ENCODE measurements at regions not wholly inside any gene's neighbourhood (a gene's known extent, or its start where the extent isn't known, plus 50 kb on each side); places are given as distances from the start of the nearest gene placed in this dataset.

DNA sequence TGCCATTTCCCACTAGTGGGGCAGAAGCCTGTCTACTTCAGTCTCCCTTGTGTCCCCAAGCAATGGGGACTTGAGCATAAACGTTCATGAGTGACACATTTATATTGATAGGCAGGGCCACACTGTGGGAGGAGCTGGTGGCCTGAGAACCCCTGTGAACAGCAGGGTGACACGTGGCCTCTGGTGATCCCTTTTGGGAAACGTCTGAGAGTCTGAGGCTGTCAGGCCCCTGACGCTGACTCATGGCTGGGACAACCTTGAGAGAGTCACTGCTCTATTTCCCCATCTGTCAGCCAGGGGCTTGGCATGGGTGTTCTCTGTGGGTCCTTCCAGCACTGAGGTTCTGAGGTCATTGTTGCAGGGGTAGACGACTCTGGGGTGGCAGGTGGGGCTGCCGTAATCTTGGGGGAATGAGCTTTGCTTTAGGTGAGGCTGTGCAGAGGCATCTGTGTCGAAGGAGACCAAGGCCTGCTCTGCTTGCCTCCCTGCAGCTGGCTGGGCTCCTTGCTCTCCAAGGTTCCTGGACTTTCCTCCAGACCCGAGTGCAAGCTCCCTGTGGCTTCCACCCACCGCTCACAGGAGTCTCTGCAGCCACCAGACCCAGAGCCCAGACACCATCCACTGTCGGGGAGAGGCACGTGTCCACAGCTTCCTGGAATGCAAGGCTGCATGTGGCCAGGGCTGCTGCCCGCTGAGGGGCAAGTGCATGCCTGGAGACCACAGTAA lies 54.7 kb downstream of the SMIM38 start:
- Histone ChIP-seq H3K9me2 (ENCODE audit: insufficient read depth) (no peaks in the 10 kb centered on the region), H3K4me2 (ENCODE audit: low read length) (0 out of 2 replicates have a peak overlapping the region, but pooled peaks have one; percentile 8), H3K27ac (ENCODE audit: low read depth, low read length) (no peak overlapping the region), H2AFZ (ENCODE audit: low read depth, low read length, poor library complexity, severe bottlenecking) (no peak overlapping the region), H3K27me3 (ENCODE audit: insufficient read depth, low read length) (no peaks in the 10 kb centered on the region), H3K36me3 (ENCODE audit: control insufficient read depth in 1 of 2, insufficient read depth in 2 of 2, low read length in 2 of 2) (no peaks in the 10 kb centered on the region), H3K79me2 (ENCODE audit: insufficient read depth, low read length) (no peaks in the 10 kb centered on the region), H3K9ac (ENCODE audit: low read length) (no peak overlapping the region), H3K4me1 (ENCODE audit: control insufficient read depth in 1 of 2, insufficient read depth in 2 of 2, low read length in 2 of 2) (peaks cover 0 to 17% of the 10 kb centered on the region in 2 experiments; a peak in 2 of 4 replicates), H3K9me3 (ENCODE audit: control insufficient read depth in 1 of 2, insufficient read depth in 1 of 2, low read depth in 1 of 2, low read length in 2 of 2) (no peaks in the 10 kb centered on the region), H4K20me1 (ENCODE audit: insufficient read depth) (no peaks in the 10 kb centered on the region), H3K4me3 (replicated peaks in 1 of 2; ENCODE audit: low read depth in 1 of 2, low read length in 2 of 2) (no peak overlapping the region)
- intact Hi-C loops (cut with micrococcal nuclease), result no loop called here
- TF ChIP-seq RAD21 (IDR thresholded peaks at IDR 0.05; ENCODE audit: low read depth) (no peak), POLR2A (IDR thresholded peaks at IDR 0.05; ENCODE audit: borderline replicate concordance, extremely low read depth, insufficient read depth, insufficient read length) (no peak), FOSL1 (IDR thresholded peaks at IDR 0.05; ENCODE audit: low read depth) (no peak), CBX3 (IDR thresholded peaks at IDR 0.05; ENCODE audit: low read depth) (no peak), ZFX (IDR thresholded peaks at IDR 0.05) (no peak), SP1 (IDR thresholded peaks at IDR 0.05; ENCODE audit: low read depth) (no peak), ZNF274 (IDR thresholded peaks at IDR 0.05; ENCODE audit: low read depth, low read length) (no peak), EZH2 (IDR thresholded peaks at IDR 0.05) (no peak), SRF (IDR thresholded peaks at IDR 0.05; ENCODE audit: low read depth) (no peak), POLR2AphosphoS5 (IDR thresholded peaks at IDR 0.05; ENCODE audit: low read depth, low read length) (no peak), ELF1 (IDR thresholded peaks at IDR 0.05; ENCODE audit: borderline replicate concordance, low read depth) (no peak), YY1 (IDR thresholded peaks at IDR 0.05; ENCODE audit: extremely low read depth, insufficient replicate concordance, low read depth, low read length) (no peak), CEBPB (IDR thresholded peaks at IDR 0.05; ENCODE audit: low read depth) (no peak), TCF7L2 (IDR thresholded peaks at IDR 0.05; ENCODE audit: borderline replicate concordance, extremely low read depth, insufficient read depth, insufficient read length) (no peak), JUND (IDR thresholded peaks at IDR 0.05) (no peak)
- TF ChIP-seq, protein P1, sequence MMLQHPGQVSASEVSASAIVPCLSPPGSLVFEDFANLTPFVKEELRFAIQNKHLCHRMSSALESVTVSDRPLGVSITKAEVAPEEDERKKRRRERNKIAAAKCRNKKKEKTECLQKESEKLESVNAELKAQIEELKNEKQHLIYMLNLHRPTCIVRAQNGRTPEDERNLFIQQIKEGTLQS (IDR thresholded peaks at IDR 0.05), result no peak
- TF ChIP-seq, protein P2, sequence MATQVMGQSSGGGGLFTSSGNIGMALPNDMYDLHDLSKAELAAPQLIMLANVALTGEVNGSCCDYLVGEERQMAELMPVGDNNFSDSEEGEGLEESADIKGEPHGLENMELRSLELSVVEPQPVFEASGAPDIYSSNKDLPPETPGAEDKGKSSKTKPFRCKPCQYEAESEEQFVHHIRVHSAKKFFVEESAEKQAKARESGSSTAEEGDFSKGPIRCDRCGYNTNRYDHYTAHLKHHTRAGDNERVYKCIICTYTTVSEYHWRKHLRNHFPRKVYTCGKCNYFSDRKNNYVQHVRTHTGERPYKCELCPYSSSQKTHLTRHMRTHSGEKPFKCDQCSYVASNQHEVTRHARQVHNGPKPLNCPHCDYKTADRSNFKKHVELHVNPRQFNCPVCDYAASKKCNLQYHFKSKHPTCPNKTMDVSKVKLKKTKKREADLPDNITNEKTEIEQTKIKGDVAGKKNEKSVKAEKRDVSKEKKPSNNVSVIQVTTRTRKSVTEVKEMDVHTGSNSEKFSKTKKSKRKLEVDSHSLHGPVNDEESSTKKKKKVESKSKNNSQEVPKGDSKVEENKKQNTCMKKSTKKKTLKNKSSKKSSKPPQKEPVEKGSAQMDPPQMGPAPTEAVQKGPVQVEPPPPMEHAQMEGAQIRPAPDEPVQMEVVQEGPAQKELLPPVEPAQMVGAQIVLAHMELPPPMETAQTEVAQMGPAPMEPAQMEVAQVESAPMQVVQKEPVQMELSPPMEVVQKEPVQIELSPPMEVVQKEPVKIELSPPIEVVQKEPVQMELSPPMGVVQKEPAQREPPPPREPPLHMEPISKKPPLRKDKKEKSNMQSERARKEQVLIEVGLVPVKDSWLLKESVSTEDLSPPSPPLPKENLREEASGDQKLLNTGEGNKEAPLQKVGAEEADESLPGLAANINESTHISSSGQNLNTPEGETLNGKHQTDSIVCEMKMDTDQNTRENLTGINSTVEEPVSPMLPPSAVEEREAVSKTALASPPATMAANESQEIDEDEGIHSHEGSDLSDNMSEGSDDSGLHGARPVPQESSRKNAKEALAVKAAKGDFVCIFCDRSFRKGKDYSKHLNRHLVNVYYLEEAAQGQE (IDR thresholded peaks at IDR 0.05; ENCODE audit: low read depth), result no peak
- TF ChIP-seq, protein P3, sequence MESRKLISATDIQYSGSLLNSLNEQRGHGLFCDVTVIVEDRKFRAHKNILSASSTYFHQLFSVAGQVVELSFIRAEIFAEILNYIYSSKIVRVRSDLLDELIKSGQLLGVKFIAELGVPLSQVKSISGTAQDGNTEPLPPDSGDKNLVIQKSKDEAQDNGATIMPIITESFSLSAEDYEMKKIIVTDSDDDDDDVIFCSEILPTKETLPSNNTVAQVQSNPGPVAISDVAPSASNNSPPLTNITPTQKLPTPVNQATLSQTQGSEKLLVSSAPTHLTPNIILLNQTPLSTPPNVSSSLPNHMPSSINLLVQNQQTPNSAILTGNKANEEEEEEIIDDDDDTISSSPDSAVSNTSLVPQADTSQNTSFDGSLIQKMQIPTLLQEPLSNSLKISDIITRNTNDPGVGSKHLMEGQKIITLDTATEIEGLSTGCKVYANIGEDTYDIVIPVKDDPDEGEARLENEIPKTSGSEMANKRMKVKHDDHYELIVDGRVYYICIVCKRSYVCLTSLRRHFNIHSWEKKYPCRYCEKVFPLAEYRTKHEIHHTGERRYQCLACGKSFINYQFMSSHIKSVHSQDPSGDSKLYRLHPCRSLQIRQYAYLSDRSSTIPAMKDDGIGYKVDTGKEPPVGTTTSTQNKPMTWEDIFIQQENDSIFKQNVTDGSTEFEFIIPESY (IDR thresholded peaks at IDR 0.05; ENCODE audit: extremely low read depth, insufficient replicate concordance, low read length), result no peak
- ChIA-PET RAD21 (ENCODE audit: low non-redundant PET in 1 of 2, low total read pairs in 2 of 2, uncharacterized antibody in 2 of 2, unreplicated experiment in 2 of 2) (interaction anchor here in 1 of 2 experiments (0.6 kb wide), 1 partner anchor 450 kb away, joined by 4 read pairs; no protein-coding TSS in a partner anchor), CTCF (interaction anchor here (1.3 kb wide), 1 partner anchor 79 kb away, joined by 6 read pairs; no protein-coding TSS in a partner anchor), POLR2A (no interaction called here)
- ATAC-seq (peak; percentile 68), DNase-seq (ENCODE audit: low read depth, low spot score) (no peak)
- BruUV-seq (replicated peaks), result no TSS peak
